PC-9 (cell line): ENCODE measurements at regions not wholly inside any gene's neighbourhood (a gene's known extent, or its start where the extent isn't known, plus 50 kb on each side); places are given as distances from the start of the nearest gene placed in this dataset.

Experiments used
- EZH2 ChIP-seq: fragments of 200-600 bp; sonication (generic); IDR thresholded peaks from 2 replicates; pipeline ENCODE4 v1.8.0; 2017; ENCODE audit warnings: antibody characterized with exemption, low read depth
- TF ChIP-seq, protein P1 (sequence below): fragments of 200-600 bp; sonication (generic); conservative IDR thresholded peaks from 2 replicates; pipeline ENCODE4 v1.6.1; 2017; ENCODE audit warnings: mixed run types, antibody characterized with exemption, mild to moderate bottlenecking, moderate library complexity

DNA sequence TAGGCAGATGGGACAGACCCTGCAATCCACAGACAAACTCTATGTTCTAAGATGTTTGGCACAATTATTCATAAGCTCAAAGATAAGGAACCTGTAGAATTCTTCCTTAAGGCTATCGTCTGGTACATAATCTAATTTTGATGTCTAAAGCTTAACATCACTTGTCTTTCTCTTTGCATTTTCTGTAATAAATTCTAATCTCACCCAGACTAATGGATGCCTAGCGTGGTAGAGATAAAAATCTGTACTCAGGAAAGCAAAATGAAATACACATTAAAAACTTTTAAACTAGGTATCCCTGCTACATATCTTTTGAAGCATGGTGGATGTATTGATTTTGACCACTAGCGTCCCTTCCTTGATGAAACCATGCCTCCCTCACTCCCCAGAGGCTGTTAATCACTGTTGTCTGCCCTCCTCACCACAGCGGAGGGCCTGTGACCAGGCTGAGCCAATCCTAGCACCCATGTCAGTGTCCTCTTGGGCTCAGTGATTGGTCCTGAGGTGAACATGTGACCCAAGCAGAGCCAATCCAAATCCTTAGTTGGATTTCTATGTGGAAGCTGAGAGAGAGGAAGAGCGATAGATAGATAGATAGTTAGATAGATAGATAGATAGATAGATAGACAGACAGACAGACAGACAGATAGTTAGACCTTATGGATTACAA is 82.2 kb upstream of the GRK3 start:
- TF ChIP-seq EZH2, result no peak
- TF ChIP-seq, protein P1, sequence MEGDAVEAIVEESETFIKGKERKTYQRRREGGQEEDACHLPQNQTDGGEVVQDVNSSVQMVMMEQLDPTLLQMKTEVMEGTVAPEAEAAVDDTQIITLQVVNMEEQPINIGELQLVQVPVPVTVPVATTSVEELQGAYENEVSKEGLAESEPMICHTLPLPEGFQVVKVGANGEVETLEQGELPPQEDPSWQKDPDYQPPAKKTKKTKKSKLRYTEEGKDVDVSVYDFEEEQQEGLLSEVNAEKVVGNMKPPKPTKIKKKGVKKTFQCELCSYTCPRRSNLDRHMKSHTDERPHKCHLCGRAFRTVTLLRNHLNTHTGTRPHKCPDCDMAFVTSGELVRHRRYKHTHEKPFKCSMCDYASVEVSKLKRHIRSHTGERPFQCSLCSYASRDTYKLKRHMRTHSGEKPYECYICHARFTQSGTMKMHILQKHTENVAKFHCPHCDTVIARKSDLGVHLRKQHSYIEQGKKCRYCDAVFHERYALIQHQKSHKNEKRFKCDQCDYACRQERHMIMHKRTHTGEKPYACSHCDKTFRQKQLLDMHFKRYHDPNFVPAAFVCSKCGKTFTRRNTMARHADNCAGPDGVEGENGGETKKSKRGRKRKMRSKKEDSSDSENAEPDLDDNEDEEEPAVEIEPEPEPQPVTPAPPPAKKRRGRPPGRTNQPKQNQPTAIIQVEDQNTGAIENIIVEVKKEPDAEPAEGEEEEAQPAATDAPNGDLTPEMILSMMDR, result no peak
